Stomach (tissue), 8 donors: ENCODE measurements at regions not wholly inside any gene's neighbourhood (a gene's known extent, or its start where the extent isn't known, plus 50 kb on each side); places are given as distances from the start of the nearest gene placed in this dataset.

Source experiments
- DNase-seq, 2 donors: peaks; one replicate each; pipeline versions ENCODE4 v3.0.0 to v3.0.0-alpha.2; 2013 to 2019
- H3K27ac ChIP-seq, 5 donors: fragments of 200-600 bp in 4 of 5; sonication (generic) in 4 of 5; one replicate each; pipeline ENCODE4 v1.5.1; 2013 to 2019; ENCODE audit warnings: mild to moderate bottlenecking in 1 of 5, moderate library complexity in 1 of 5
- H3K27me3 ChIP-seq, 3 donors: fragments of 200-600 bp; sonication (generic); one replicate each; pipeline ENCODE4 v1.5.1; 2017 to 2019; ENCODE audit warnings: mixed run types in 1 of 3
- H3K36me3 ChIP-seq, 4 donors: fragments of 200-600 bp; sonication (generic); 1 replicate in 3 of 4; 2 replicates in 1 of 4; pipeline ENCODE4 v1.5.1; 2016 to 2019
- H3K4me1 ChIP-seq, 4 donors: fragments of 200-600 bp; sonication (generic); one replicate each; pipeline ENCODE4 v1.5.1; 2016 to 2019
- H3K4me3 ChIP-seq, 4 donors: fragments of 200-600 bp; sonication (generic) in 3 of 4; one replicate each; pipeline ENCODE4 v1.5.1; 2016 to 2019; ENCODE audit warnings: mild to moderate bottlenecking in 1 of 4
- H3K9me3 ChIP-seq, 4 donors: fragments of 200-600 bp; sonication (generic); one replicate each; pipeline ENCODE4 v1.5.1; 2016 to 2019
- CTCF ChIP-seq, 7 experiments: fragments of 450-650 bp in 4 of 7; fragments of 200-600 bp in 3 of 7; sonication (generic) in 3 of 7; IDR thresholded peaks; one replicate each; pipeline ENCODE4 v1.5.1; 2016 to 2019; ENCODE audit warnings: antibody characterized with exemption in 7 of 7, control low read depth in 2 of 7, mild to moderate bottlenecking in 1 of 7
- EP300 ChIP-seq: sonication (generic); formaldehyde crosslinking; IDR thresholded peaks from one replicate; pipeline ENCODE4 v1.6.1; 2017; ENCODE audit warnings: antibody characterized with exemption
- POLR2A ChIP-seq, 4 donors: fragments of 450-650 bp; IDR thresholded peaks; one replicate each; pipeline ENCODE4 v1.6.1; 2016; ENCODE audit warnings: antibody characterized with exemption in 4 of 4, control low read depth in 2 of 4, mild to moderate bottlenecking in 1 of 4, moderate library complexity in 1 of 4
- POLR2AphosphoS5 ChIP-seq, 3 donors: sonication (generic); formaldehyde crosslinking; IDR thresholded peaks; one replicate each; pipeline ENCODE4 v1.6.1; 2016; ENCODE audit warnings: antibody characterized with exemption in 3 of 3
- WGBS, 5 donors: extraction: QIAGEN DNeasy Blood & Tissue Kit in 3 of 5; methylation state at CpG; one replicate each; pipeline versions ENCODE4 v1.1.5 to v1.1.7; 2013 to 2018; 5-methylcytosine and 5-hydroxymethylcytosine counted together
- intact Hi-C: fragments of 100-400 bp; cut with DNase I; formaldehyde crosslinking; loops from one replicate; pipeline ENCODE4 v1.15.1; 2023; ENCODE audit warnings: low total_unique reads
- donor health status: healthy with polysubstance abuse.
- donor health status: Bipolar disorder and iron deficiency.
- donor health status: healthy.

- TF ChIP-seq CTCF (IDR thresholded peaks at IDR 0.05) (no peak), EP300 (no peak)
- Histone ChIP-seq H3K4me1 (no peaks in the 10 kb centered on the region), H3K36me3 (no peaks in the 10 kb centered on the region), H3K9me3 (no peaks in the 10 kb centered on the region), H3K27ac (no peak overlapping the region), H3K4me3 (no peak overlapping the region), H3K27me3 (no peaks in the 10 kb centered on the region)
- WGBS, 5 donors = 71 to 82% (median 79%) methylated on average over 3 of the region's 3 CpGs
- intact Hi-C loops = no loop called here
- DNase-seq = no peak
Measured at GRCh38 chr12:83538361-83538965, 851.8 kb downstream of the TMTC2 start.

DNA sequence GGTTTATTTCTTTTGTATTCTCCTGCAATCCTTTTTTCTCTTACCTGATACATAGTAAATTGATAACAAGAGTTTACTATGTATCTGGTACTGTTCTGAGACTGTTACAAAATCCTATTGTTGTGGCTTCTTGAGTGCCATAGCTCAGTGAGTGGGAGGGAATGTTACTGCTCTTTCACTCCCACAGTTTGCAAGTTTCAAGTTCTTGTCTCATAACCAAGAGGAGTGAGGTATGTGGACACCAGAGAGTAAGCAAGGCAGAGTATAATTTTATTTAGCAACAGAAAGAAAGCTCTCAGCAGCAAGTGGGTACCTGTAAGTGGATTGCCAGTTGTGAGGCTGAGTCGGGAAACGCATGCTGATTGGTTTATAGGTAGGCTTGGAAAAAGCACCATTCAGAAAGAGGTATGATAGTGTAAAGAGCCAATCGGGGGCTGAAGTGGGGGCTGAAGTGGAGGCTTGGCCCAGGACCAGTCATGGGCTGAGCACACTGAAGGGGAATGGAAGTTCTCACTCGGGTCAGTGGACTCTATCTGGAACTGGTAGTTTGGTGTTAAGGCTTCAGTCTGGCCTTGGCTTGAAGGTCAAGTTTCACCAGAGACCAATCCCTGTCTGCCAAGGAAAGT, 850.8 kb downstream of the TMTC2 start:
- WGBS, 5 donors = 64 to 84% (median 69%) methylated on average over 4 of the region's 4 CpGs
- Histone ChIP-seq H3K27me3 (no peaks in the 10 kb centered on the region), H3K9me3 (no peaks in the 10 kb centered on the region), H3K4me3 (no peak overlapping the region), H3K36me3 (no peaks in the 10 kb centered on the region), H3K4me1 (no peaks in the 10 kb centered on the region), H3K27ac (no peak overlapping the region)
- DNase-seq = no peak
- intact Hi-C loops = no loop called here
- TF ChIP-seq CTCF (IDR thresholded peaks at IDR 0.05) = no peak
- TF ChIP-seq POLR2A (IDR thresholded peaks at IDR 0.05) = no peak
- no peak for TF ChIP-seq POLR2AphosphoS5 (IDR thresholded peaks at IDR 0.05)
- no peak for TF ChIP-seq EP300

DNA sequence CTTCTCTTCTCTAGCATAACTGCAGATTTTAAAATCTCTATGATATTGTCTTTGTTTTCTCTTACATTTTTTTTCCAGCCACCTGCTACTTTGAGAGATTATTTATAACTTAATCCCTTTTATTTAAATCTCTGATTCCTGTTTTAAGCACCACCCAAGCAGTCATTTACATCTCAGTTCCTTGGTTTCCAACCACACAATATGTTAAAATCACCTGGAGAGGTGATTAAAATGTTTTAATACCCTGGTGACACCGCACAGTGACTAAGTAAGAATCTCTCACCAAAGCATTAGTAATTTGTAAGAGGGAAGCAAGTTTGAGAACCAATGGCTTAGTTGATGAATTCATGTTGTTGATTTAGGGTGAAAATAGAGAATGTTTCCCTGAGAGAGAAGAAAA, 849.8 kb downstream of the TMTC2 start:
- Histone ChIP-seq H3K4me3 (no peak overlapping the region), H3K36me3 (no peaks in the 10 kb centered on the region), H3K9me3 (no peaks in the 10 kb centered on the region), H3K4me1 (no peaks in the 10 kb centered on the region), H3K27ac (no peak overlapping the region), H3K27me3 (no peaks in the 10 kb centered on the region)
- intact Hi-C loops = no loop called here
- 90 to 96% (median 92%) methylated on average over 1 of the region's 1 CpG for WGBS, 5 donors
- no peak for TF ChIP-seq CTCF (IDR thresholded peaks at IDR 0.05)
- TF ChIP-seq EP300 = no peak
- TF ChIP-seq POLR2A (IDR thresholded peaks at IDR 0.05) = no peak
- TF ChIP-seq POLR2AphosphoS5 (IDR thresholded peaks at IDR 0.05) = no peak
- DNase-seq = no peak

DNA sequence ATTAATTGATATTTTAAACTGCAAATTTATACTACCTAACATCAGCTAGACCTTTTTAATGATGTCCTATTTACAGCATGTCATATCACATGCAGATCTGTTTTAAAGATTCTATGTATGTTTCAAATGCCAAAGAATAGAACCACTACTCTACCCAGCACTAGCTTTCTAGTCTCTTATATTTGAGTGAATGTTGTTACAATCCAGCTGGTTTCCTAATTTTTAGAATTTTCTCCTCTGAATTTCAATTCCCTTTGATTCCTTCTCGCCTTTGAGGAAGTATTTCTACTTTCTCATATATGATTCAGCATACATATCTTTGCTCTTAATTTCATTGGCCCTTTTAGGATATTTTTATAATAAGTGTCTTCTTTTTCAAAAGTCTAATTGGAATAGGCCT, 841.9 kb downstream of the TMTC2 start:
- no peak overlapping the region for H3K27ac ChIP-seq
- DNase-seq = no peak
- H3K4me1 ChIP-seq = no peaks in the 10 kb centered on the region
- intact Hi-C loops = no loop called here
- no peaks in the 10 kb centered on the region for H3K27me3 ChIP-seq
- 61 to 92% (median 80%) methylated on average over 1 of the region's 1 CpG for WGBS, 5 donors
- H3K9me3 ChIP-seq = no peaks in the 10 kb centered on the region
- no peak overlapping the region for H3K4me3 ChIP-seq
- H3K36me3 ChIP-seq = no peaks in the 10 kb centered on the region
- no peak for TF ChIP-seq CTCF (IDR thresholded peaks at IDR 0.05)
- no peak for TF ChIP-seq POLR2A (IDR thresholded peaks at IDR 0.05)
- no peak for TF ChIP-seq POLR2AphosphoS5 (IDR thresholded peaks at IDR 0.05)
- TF ChIP-seq EP300 = no peak
